ENCODE measurements at regions not wholly inside any gene's neighbourhood (a gene's known extent, or its start where the extent isn't known, plus 50 kb on each side); places are given as distances from the start of the nearest gene placed in this dataset.

- ChIA-PET CTCF (interaction anchor here (1.1 kb wide), 1 partner anchor 13 kb away, joined by 3 read pairs; no protein-coding TSS in a partner anchor), POLR2A (no interaction called here)
- H4K20me1 ChIP-seq (replicated peaks; ENCODE audit: control insufficient read depth, extremely low read depth, insufficient read depth, low read length), result no peaks in the 10 kb centered on the region
- H3K9me1 ChIP-seq (replicated peaks; ENCODE audit: control insufficient read depth, extremely low read depth, insufficient read depth, low read length), result no peaks in the 10 kb centered on the region
- no peak overlapping the region for H3K27ac ChIP-seq (ENCODE audit: insufficient read depth, low read depth, low read length)
- BruUV-seq (replicated peaks), result no TSS peak
- no peak for TF ChIP-seq EZH2 (IDR thresholded peaks at IDR 0.05; ENCODE audit: borderline replicate concordance, low read depth, low read length, severe bottlenecking)
- H3K4me2 ChIP-seq (ENCODE audit: insufficient read depth, low read length), result no peak overlapping the region
- no peak for FAIRE-seq
- H3K79me2 ChIP-seq (ENCODE audit: control insufficient read depth, insufficient read depth, low read length), result no peaks in the 10 kb centered on the region
- no peaks in the 10 kb centered on the region for H3K4me1 ChIP-seq (ENCODE audit: control insufficient read depth, extremely low read depth, insufficient read depth, low read length)
- dilution Hi-C loops (cut with MboI; ENCODE audit: extremely low pct_ligation_motif_present, low sequenced_read_pairs), result no loop called here
- no peak overlapping the region for H2AFZ ChIP-seq (ENCODE audit: low read depth, low read length)
- intact Hi-C loops (cut with micrococcal nuclease), result no loop called here
- H3K27me3 ChIP-seq (ENCODE audit: control insufficient read depth in 2 of 2, insufficient read depth in 2 of 2, low read length in 2 of 2), result peaks cover 0 to 1% of the 10 kb centered on the region in 2 experiments
- DNase-seq (ENCODE audit: low read depth, low spot score), result no peak
- no peak overlapping the region for H3K9ac ChIP-seq (replicated peaks; ENCODE audit: extremely low read depth, insufficient read depth, low read length)
- no peaks in the 10 kb centered on the region for H3K36me3 ChIP-seq (ENCODE audit: control insufficient read depth in 2 of 2, extremely low read depth in 1 of 2, insufficient read depth in 2 of 2, low read length in 2 of 2)
- H3K4me3 ChIP-seq (replicated peaks in 1 of 3; ENCODE audit: insufficient read depth in 1 of 3, low read depth in 1 of 3, low read length in 3 of 3), result no peak overlapping the region
- no peaks in the 10 kb centered on the region for H3K9me3 ChIP-seq (replicated peaks; ENCODE audit: control insufficient read depth, insufficient read depth, low read length)
These were observed 349.2 kb downstream of the MAFB start for GRCh38 chr20:40339661-40340449.

- FAIRE-seq, result no peak
- BruUV-seq (replicated peaks), result no TSS peak
- no peak overlapping the region for H3K4me3 ChIP-seq (replicated peaks in 1 of 3; ENCODE audit: insufficient read depth in 1 of 3, low read depth in 1 of 3, low read length in 3 of 3)
These were observed 352.5 kb downstream of the MAFB start for GRCh38 chr20:40336533-40336932.

More at GRCh38 chr20:40336533-40336932, 352.5 kb downstream of the MAFB start:
- peaks cover 0 to 1% of the 10 kb centered on the region in 2 experiments for H3K27me3 ChIP-seq (ENCODE audit: control insufficient read depth in 2 of 2, insufficient read depth in 2 of 2, low read length in 2 of 2)
- no peaks in the 10 kb centered on the region for H3K36me3 ChIP-seq (ENCODE audit: control insufficient read depth in 2 of 2, extremely low read depth in 1 of 2, insufficient read depth in 2 of 2, low read length in 2 of 2)
- ChIA-PET CTCF (no interaction called here), POLR2A (no interaction called here)
- no peaks in the 10 kb centered on the region for H3K9me3 ChIP-seq (replicated peaks; ENCODE audit: control insufficient read depth, insufficient read depth, low read length)
- H2AFZ ChIP-seq (ENCODE audit: low read depth, low read length), result no peak overlapping the region
- H3K79me2 ChIP-seq (ENCODE audit: control insufficient read depth, insufficient read depth, low read length), result no peaks in the 10 kb centered on the region
- H3K9ac ChIP-seq (replicated peaks; ENCODE audit: extremely low read depth, insufficient read depth, low read length), result no peak overlapping the region
- TF ChIP-seq GATA2 (IDR thresholded peaks at IDR 0.05; ENCODE audit: insufficient read depth, insufficient read length, low read depth, low read length), result no peak
- no peak for TF ChIP-seq JUN (IDR thresholded peaks at IDR 0.05; ENCODE audit: borderline replicate concordance, insufficient read depth, insufficient read length, low read depth)
- TF ChIP-seq POLR2AphosphoS5 (IDR thresholded peaks at IDR 0.05; ENCODE audit: insufficient read depth, low read depth, low read length), result no peak
- TF ChIP-seq EZH2 (IDR thresholded peaks at IDR 0.05; ENCODE audit: borderline replicate concordance, low read depth, low read length, severe bottlenecking), result no peak
- no peak for TF ChIP-seq POLR2A (IDR thresholded peaks at IDR 0.05; ENCODE audit: low read depth, low read length)
- TF ChIP-seq MYC (IDR thresholded peaks at IDR 0.05; ENCODE audit: low read depth, low read length), result no peak
- no peak for TF ChIP-seq MAX (IDR thresholded peaks at IDR 0.05; ENCODE audit: insufficient read depth, insufficient read length)
- no peaks in the 10 kb centered on the region for H4K20me1 ChIP-seq (replicated peaks; ENCODE audit: control insufficient read depth, extremely low read depth, insufficient read depth, low read length)
- intact Hi-C loops (cut with micrococcal nuclease) (no loop called here), dilution Hi-C loops (cut with MboI; ENCODE audit: extremely low pct_ligation_motif_present, low sequenced_read_pairs) (no loop called here)
- no peak overlapping the region for H3K27ac ChIP-seq (ENCODE audit: insufficient read depth, low read depth, low read length)
- H3K9me1 ChIP-seq (replicated peaks; ENCODE audit: control insufficient read depth, extremely low read depth, insufficient read depth, low read length), result no peaks in the 10 kb centered on the region
- DNase-seq (ENCODE audit: low read depth, low spot score), result no peak
- H3K4me1 ChIP-seq (ENCODE audit: control insufficient read depth, extremely low read depth, insufficient read depth, low read length), result no peaks in the 10 kb centered on the region
- H3K4me2 ChIP-seq (ENCODE audit: insufficient read depth, low read length), result no peak overlapping the region
